GM19238 (cell line): ENCODE measurements at regions not wholly inside any gene's neighbourhood (a gene's known extent, or its start where the extent isn't known, plus 50 kb on each side); places are given as distances from the start of the nearest gene placed in this dataset.

ENCODE experiments used
- DNase-seq: peaks from one replicate; pipeline ENCODE4 v3.0.0; 2011; ENCODE audit warnings: low spot score; ENCODE audit not compliant: insufficient read length

- DNase-seq, result no peak
These were observed 159.6 kb upstream of the SETBP1 start for GRCh38 chr18:44520981-44521667.

GRCh38 chr18:44521668-44522022, 159.0 kb upstream of the SETBP1 start:
- DNase-seq, result no peak

GRCh38 chr18:44526705-44527415, 153.8 kb upstream of the SETBP1 start:
- no peak for DNase-seq

- no peak for DNase-seq
These were observed 147.6 kb upstream of the SETBP1 start for GRCh38 chr18:44533071-44533470.

- no peak for DNase-seq
These were observed 144.6 kb upstream of the SETBP1 start for GRCh38 chr18:44536046-44536445.

GRCh38 chr18:44536619-44537018, 144.1 kb upstream of the SETBP1 start:
- DNase-seq, result no peak

GRCh38 chr18:44537526-44537925, 143.2 kb upstream of the SETBP1 start:
- no peak for DNase-seq

- DNase-seq, result no peak
These were observed 140.8 kb upstream of the SETBP1 start for GRCh38 chr18:44539926-44540325.

GRCh38 chr18:44541159-44541558, 139.5 kb upstream of the SETBP1 start:
- no peak for DNase-seq

- DNase-seq, result no peak
These were observed 138.9 kb upstream of the SETBP1 start for GRCh38 chr18:44541781-44542180.

- DNase-seq, result no peak
These were observed 137.3 kb upstream of the SETBP1 start for GRCh38 chr18:44543387-44543786.

- DNase-seq, result no peak
These were observed 135.2 kb upstream of the SETBP1 start for GRCh38 chr18:44545359-44545985.

GRCh38 chr18:44546954-44547353, 133.7 kb upstream of the SETBP1 start:
- no peak for DNase-seq

- DNase-seq, result no peak
These were observed 132.1 kb upstream of the SETBP1 start for GRCh38 chr18:44548291-44549221.

GRCh38 chr18:44552706-44553105, 128.0 kb upstream of the SETBP1 start:
- no peak for DNase-seq

GRCh38 chr18:44556296-44556695, 124.4 kb upstream of the SETBP1 start:
- no peak for DNase-seq

- no peak for DNase-seq
These were observed 123.0 kb upstream of the SETBP1 start for GRCh38 chr18:44557616-44558151.

- DNase-seq, result no peak
These were observed 121.9 kb upstream of the SETBP1 start for GRCh38 chr18:44558767-44559166.

GRCh38 chr18:44562986-44563385, 117.7 kb upstream of the SETBP1 start:
- DNase-seq, result no peak

- DNase-seq, result no peak
These were observed 115.8 kb upstream of the SETBP1 start for GRCh38 chr18:44564922-44565321.

- DNase-seq, result no peak
These were observed 112.3 kb upstream of the SETBP1 start for GRCh38 chr18:44568342-44568741.
